ENCODE measurements at regions not wholly inside any gene's neighbourhood (a gene's known extent, or its start where the extent isn't known, plus 50 kb on each side); places are given as distances from the start of the nearest gene placed in this dataset.
"Not testable (repeated sequence)": the region's sequence is repeated elsewhere in the genome, so short reads cannot be mapped to it uniquely, and the experiment has no call there.

DNA sequence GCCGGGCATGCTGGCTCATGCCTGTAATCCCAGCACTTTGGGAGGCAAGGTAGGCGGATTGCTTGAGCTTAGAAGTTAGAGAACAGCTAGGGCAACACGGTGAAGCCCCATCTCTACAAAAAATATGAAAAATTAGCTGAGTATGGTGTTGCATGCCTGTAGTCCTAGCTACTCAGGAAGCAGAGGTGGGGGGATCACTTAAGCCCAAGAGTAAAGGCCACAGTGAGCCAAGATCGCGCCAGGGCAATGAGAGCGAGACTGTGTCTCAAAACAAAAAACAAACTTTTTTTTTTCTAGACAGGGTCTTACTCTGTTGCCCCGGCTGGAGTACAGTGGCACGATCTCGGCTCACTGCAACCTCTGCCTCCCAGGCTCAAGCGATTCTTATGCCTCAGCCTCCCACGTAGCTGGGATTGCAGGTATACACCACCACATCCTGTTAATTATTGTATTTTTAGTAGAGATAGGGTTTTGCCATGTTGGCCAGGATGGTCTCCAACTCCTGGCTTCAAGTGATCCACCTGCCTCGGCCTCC, 307.5 kb downstream of the GOLGA6L6 start:
- not testable (repeated sequence) for TF ChIP-seq FOXM1 (IDR thresholded peaks at IDR 0.05; ENCODE audit: borderline replicate concordance); BHLHE40 (IDR thresholded peaks at IDR 0.05; ENCODE audit: borderline replicate concordance); FOXA1 (IDR thresholded peaks at IDR 0.05); NFRKB (IDR thresholded peaks at IDR 0.05); SP1 (IDR thresholded peaks at IDR 0.05); PKNOX1 (IDR thresholded peaks at IDR 0.05); FOXK2 (IDR thresholded peaks at IDR 0.05); ARNT (IDR thresholded peaks at IDR 0.05); L3MBTL2 (conservative IDR thresholded peaks at IDR 0.05); ZNF384 (IDR thresholded peaks at IDR 0.05); CTBP1 (IDR thresholded peaks at IDR 0.05; ENCODE audit: borderline replicate concordance)

Measured in HEK293T (cell line).